ENCODE measurements at regions not wholly inside any gene's neighbourhood (a gene's known extent, or its start where the extent isn't known, plus 50 kb on each side); places are given as distances from the start of the nearest gene placed in this dataset.

DNA sequence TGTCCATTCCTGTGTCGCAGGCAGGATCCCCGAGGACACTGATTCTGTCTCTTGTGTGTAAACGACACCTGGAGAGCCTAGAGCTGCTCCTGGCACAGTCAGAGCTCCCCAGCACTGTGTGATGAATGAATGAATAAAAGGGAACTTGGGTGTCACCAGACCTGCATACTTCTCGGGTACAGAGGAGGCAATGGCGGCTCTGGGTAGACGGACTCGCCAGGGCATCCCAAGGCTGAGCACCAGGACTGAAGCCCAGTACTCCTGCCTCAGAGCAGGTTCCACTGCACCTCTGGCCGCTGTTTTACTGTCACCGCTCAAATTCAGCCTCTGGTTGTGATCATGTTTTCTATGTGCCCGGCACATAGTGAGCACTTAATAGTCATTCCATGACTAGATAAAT, 255.8 kb downstream of the GLRX3 start:
- no peak for DNase-seq (ENCODE audit: low read depth in 1 of 2, low spot score in 1 of 2)
- H3K4me1 ChIP-seq (ENCODE audit: low read depth), result no peaks in the 10 kb centered on the region
- no peak overlapping the region for H3K27ac ChIP-seq
- TF ChIP-seq, protein P1, sequence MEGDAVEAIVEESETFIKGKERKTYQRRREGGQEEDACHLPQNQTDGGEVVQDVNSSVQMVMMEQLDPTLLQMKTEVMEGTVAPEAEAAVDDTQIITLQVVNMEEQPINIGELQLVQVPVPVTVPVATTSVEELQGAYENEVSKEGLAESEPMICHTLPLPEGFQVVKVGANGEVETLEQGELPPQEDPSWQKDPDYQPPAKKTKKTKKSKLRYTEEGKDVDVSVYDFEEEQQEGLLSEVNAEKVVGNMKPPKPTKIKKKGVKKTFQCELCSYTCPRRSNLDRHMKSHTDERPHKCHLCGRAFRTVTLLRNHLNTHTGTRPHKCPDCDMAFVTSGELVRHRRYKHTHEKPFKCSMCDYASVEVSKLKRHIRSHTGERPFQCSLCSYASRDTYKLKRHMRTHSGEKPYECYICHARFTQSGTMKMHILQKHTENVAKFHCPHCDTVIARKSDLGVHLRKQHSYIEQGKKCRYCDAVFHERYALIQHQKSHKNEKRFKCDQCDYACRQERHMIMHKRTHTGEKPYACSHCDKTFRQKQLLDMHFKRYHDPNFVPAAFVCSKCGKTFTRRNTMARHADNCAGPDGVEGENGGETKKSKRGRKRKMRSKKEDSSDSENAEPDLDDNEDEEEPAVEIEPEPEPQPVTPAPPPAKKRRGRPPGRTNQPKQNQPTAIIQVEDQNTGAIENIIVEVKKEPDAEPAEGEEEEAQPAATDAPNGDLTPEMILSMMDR (IDR thresholded peaks at IDR 0.05; ENCODE audit: low read depth, low read length), result no peak
- H3K9me3 ChIP-seq (ENCODE audit: low read depth), result no peaks in the 10 kb centered on the region
- H3K4me3 ChIP-seq, result no peak overlapping the region
- no peaks in the 10 kb centered on the region for H3K36me3 ChIP-seq
- H3K27me3 ChIP-seq, result no peaks in the 10 kb centered on the region

DNA sequence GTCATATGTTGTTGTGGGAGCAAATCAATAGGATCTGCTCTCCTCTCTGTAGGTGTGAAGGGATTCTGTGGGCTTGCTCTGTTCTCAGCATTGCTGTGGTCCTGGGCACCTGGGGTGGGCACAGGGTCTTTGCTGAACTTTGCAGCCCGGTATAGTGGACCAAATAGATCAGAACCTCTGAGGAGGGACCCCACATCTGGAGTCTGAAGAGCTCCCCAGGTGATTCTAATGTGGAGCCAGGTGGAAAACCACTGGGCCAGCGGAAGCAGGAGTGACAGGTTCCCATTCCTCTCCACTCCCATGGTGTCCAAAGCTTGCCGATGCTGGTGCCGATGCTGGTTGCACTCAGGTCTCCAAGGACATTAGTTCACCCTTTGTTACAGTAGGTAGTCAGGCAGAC, 257.2 kb downstream of the GLRX3 start:
- H3K4me3 ChIP-seq, result no peak overlapping the region
- no peak for DNase-seq (ENCODE audit: low read depth in 1 of 2, low spot score in 1 of 2)
- no peak overlapping the region for H3K27ac ChIP-seq
- H3K27me3 ChIP-seq, result no peaks in the 10 kb centered on the region
- TF ChIP-seq, protein P1 (IDR thresholded peaks at IDR 0.05; ENCODE audit: low read depth, low read length), result no peak
- H3K36me3 ChIP-seq, result no peaks in the 10 kb centered on the region
- no peaks in the 10 kb centered on the region for H3K9me3 ChIP-seq (ENCODE audit: low read depth)
- H3K4me1 ChIP-seq (ENCODE audit: low read depth), result no peaks in the 10 kb centered on the region

DNA sequence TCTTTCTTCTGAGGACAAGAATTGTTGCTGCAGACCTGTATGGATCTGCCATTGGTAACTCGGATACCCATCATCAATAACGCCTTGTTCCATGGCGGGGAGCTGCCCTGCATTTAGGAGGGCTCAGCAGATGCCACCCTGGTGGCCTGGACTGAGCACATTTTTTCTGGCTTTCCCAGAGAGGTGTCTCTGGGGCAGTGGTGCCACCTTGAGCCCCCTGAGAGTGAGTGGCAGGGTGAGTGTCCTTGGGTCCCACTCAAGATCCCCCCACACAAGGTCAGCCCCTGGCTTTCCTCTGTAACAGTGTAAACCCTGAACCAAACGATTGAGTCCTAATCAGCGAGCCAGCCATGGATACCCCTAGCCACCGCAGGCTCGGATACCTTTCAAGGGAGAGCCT, 258.6 kb downstream of the GLRX3 start:
- no peaks in the 10 kb centered on the region for H3K27me3 ChIP-seq
- no peak for DNase-seq (ENCODE audit: low read depth in 1 of 2, low spot score in 1 of 2)
- no peaks in the 10 kb centered on the region for H3K4me1 ChIP-seq (ENCODE audit: low read depth)
- H3K36me3 ChIP-seq, result no peaks in the 10 kb centered on the region
- H3K4me3 ChIP-seq, result no peak overlapping the region
- TF ChIP-seq, protein P1 (IDR thresholded peaks at IDR 0.05; ENCODE audit: low read depth, low read length), result no peak
- H3K9me3 ChIP-seq (ENCODE audit: low read depth), result no peaks in the 10 kb centered on the region
- H3K27ac ChIP-seq, result no peak overlapping the region

DNA sequence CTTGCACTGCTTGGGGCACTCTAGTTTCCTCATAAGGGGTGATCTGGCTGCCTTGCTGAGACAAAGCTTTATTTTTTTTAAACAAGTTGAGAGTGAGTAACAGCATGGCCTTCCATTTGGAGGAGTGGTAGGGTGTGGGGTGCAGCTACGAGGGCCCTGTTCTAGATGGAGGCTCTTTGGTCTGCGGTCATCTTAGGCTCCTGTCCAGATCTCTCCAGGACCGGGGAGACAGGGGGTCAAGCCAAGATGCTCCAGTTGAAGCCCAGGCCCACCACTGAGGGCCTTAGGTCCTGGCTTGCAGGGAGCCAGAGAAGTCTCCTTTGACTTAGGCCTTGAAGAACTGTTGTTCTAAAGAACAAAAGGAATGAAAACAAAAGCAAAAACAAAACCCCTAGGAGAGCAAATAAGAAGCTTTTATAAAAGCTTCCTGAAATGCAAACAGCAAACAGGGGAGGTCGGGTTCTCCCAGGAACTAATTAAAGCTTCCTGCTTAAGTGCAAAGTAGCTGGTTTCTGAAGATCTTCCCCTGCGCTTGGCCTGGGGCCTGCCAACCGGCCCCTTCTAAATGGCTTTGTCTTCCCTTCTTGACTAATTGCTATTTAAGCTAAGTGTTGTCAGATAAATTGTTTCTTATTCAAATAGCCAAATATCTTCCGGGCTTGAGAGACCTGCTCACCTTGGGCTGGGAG, 259.2 kb downstream of the GLRX3 start:
- Histone ChIP-seq H3K27me3 (no peaks in the 10 kb centered on the region), H3K27ac (no peak overlapping the region), H3K4me3 (no peak overlapping the region), H3K4me1 (ENCODE audit: low read depth) (no peaks in the 10 kb centered on the region), H3K36me3 (no peaks in the 10 kb centered on the region), H3K9me3 (ENCODE audit: low read depth) (no peaks in the 10 kb centered on the region)
- DNase-seq (ENCODE audit: low read depth in 1 of 2, low spot score in 1 of 2), result no peak
- TF ChIP-seq, protein P1 (IDR thresholded peaks at IDR 0.05; ENCODE audit: low read depth, low read length), result no peak

DNA sequence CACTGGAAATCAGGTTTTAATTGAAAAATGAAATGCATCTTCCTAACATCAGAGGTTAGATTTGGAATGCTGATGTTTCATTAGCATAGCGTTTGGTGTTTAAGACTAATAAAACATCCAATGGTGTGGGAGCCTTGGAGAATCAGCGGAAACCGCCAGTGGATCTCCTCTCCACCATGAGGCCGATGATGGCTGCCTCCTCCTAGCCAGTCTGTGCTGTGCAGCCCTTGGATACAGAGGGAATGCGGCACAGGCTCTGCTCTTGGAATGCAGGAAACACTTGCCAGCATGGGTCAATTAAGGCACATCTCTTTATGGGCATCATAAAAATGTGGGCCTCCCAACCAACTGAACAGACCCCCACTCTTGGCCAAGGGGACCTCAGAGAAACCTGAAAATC, 259.9 kb downstream of the GLRX3 start:
- TF ChIP-seq, protein P1 (IDR thresholded peaks at IDR 0.05; ENCODE audit: low read depth, low read length), result no peak
- no peak for DNase-seq (ENCODE audit: low read depth in 1 of 2, low spot score in 1 of 2)
- no peak overlapping the region for H3K27ac ChIP-seq
- no peaks in the 10 kb centered on the region for H3K36me3 ChIP-seq
- no peaks in the 10 kb centered on the region for H3K9me3 ChIP-seq (ENCODE audit: low read depth)
- no peak overlapping the region for H3K4me3 ChIP-seq
- H3K27me3 ChIP-seq, result no peaks in the 10 kb centered on the region
- H3K4me1 ChIP-seq (ENCODE audit: low read depth), result no peaks in the 10 kb centered on the region
